Spinal cord (tissue), 9 donors: ENCODE measurements at regions not wholly inside any gene's neighbourhood (a gene's known extent, or its start where the extent isn't known, plus 50 kb on each side); places are given as distances from the start of the nearest gene placed in this dataset.
A peak's percentile ranks its signal among the peaks of the same experiment; 100 is the strongest.

Experiments used
- DNase-seq, 6 donors: peaks; one replicate each; pipeline versions ENCODE4 v3.0.0 to v3.0.0-alpha.2; 2013 to 2015; ENCODE audit warnings: low spot score in 6 of 6, low read depth in 4 of 6
- H3K27ac ChIP-seq: one replicate; pipeline ENCODE4 v1.5.1; 2013; ENCODE audit warnings: low read depth, low read length, control low read depth
- H3K27me3 ChIP-seq: one replicate; pipeline ENCODE4 v1.6.1; 2013; ENCODE audit warnings: low read length; ENCODE audit not compliant: control insufficient read depth, insufficient read depth
- H3K36me3 ChIP-seq: one replicate; pipeline ENCODE4 v1.6.1; 2013; ENCODE audit warnings: low read length; ENCODE audit not compliant: control insufficient read depth, insufficient read depth
- H3K4me1 ChIP-seq: one replicate; pipeline ENCODE4 v1.6.1; 2013; ENCODE audit warnings: low read length; ENCODE audit not compliant: control insufficient read depth, insufficient read depth
- H3K4me3 ChIP-seq: one replicate; pipeline ENCODE4 v1.5.1; 2013; ENCODE audit warnings: low read depth, low read length, control low read depth
- H3K9me3 ChIP-seq: one replicate; pipeline ENCODE4 v1.6.1; 2013; ENCODE audit warnings: low read length; ENCODE audit not compliant: control insufficient read depth, insufficient read depth
- WGBS: methylation state at CpG from one replicate; pipeline ENCODE4 v1.1.5; 2013; ENCODE audit warnings: missing lambda C conversion rate; ENCODE audit not compliant: insufficient coverage; 5-methylcytosine and 5-hydroxymethylcytosine counted together
- donor health status: healthy.

DNA sequence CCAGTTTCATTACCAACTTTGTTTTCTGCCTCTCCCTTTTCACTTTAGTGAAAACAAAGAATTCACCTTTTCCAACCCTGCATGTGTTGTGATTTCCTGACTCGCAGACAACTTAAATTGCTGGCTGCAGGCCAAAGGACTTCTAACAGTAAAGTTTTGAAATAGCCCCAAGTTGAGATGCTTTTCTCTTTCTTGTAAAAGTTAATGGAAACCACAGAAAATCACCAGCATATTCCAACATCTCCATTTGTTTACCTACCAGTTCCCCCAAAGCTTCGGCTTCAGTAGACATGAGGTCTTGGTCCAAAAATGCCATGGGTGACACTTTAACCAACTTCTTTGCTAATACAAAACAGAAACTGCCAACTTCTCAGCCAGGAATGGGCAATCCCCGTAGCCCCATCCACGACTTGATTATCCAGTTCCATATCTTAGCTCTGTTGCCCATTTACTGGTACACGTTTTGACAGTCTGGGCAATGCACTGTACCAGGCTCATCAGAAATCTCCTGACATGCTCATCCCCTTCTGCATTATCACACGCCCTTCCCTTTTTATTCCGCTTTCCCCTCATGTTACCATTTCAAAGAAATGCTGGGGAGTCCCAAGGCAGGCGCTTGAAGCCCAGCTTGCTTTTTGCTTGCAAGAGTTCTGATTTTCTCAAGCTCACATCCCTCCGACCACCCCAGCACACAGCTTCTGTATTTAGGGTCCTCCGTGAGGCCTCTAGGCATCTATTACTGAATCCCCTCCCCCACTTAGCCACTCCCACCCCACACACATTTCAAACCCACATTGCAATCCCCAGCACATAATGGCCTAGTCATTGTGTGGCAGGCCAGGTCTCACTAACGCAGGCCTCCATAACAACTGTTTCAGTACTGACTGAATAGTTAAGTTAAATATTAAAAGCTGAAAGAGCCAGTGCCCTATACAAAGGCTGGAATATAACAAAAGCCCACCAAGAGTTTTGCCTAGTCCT lies 137.9 kb upstream of the S100G start:
- Histone ChIP-seq H3K4me3 (no peak overlapping the region), H3K36me3 (no peaks in the 10 kb centered on the region), H3K9me3 (no peaks in the 10 kb centered on the region), H3K27ac (no peak overlapping the region), H3K27me3 (no peaks in the 10 kb centered on the region), H3K4me1 (no peaks in the 10 kb centered on the region)
- DNase-seq, result no peak
- WGBS, result 62% methylated on average over 9 of the region's 11 CpGs

DNA sequence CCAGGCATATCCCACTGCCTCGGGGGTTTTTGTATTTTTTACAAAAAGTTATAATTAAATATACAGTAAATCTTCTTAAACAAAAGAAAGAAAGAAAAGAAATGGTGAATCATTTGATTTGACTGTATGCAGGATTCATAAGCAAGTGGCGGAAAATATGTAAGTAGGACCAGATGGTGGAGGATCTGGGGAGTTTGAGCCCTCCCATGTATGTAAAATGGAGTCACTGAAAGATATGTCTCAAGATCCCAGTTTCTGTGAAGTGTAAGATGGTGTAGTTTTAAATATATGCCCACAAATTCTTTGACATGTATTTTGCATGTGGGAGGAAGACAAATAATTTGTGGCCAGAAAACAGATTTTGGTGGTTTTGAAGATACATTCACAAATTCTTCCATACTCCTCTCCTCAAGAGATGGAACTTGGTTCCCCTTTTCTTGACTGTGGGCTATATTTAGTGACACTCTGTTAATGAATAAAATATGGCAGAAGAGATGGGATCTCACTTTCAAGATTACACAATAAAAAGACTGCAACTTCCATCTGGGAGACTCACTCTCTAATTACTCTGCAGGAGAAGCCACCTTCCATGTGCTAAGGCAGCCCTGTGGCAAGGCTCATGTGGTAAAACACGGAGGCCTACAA lies 133.6 kb upstream of the S100G start:
- Histone ChIP-seq H3K27me3 (peaks cover 6% of the 10 kb centered on the region), H3K36me3 (no peaks in the 10 kb centered on the region), H3K4me3 (no peak overlapping the region), H3K4me1 (no peaks in the 10 kb centered on the region), H3K9me3 (no peaks in the 10 kb centered on the region), H3K27ac (no peak overlapping the region)
- DNase-seq, result peak in 1 of 6 donors; percentile 8
- WGBS, result 94% methylated on average over 1 of the region's 3 CpGs

DNA sequence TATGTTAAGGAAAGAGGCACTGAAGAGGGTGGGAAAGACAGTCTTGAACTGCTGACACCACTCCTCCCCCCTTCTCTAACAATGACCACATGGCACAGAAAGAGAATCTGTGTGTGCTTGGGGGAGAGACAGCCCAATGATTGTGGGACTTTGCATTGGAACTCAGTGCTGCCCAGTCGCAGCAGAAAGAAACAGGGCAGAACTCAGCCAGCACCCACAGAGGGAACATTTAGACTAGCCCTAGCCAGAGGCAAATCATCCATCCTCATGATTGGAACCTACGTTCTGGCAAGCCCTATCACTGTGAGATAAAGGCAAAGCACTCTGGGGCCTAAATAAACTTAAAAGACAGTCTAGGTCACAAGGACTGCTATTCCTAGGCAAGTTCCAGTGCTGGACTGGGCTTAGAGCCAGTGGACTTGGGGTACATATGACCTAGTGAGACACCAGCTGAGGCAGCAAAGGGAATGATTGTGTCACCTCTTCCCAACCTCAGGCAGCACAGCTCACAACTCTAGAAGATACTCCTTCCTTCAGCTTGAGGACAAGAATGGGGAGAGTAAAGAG lies 132.8 kb upstream of the S100G start:
- Histone ChIP-seq H3K4me3 (no peak overlapping the region), H3K9me3 (no peaks in the 10 kb centered on the region), H3K36me3 (no peaks in the 10 kb centered on the region), H3K27ac (no peak overlapping the region), H3K27me3 (peaks cover 6% of the 10 kb centered on the region), H3K4me1 (no peaks in the 10 kb centered on the region)
- WGBS, result 79% methylated on average over 2 of the region's 2 CpGs
- no peak for DNase-seq

DNA sequence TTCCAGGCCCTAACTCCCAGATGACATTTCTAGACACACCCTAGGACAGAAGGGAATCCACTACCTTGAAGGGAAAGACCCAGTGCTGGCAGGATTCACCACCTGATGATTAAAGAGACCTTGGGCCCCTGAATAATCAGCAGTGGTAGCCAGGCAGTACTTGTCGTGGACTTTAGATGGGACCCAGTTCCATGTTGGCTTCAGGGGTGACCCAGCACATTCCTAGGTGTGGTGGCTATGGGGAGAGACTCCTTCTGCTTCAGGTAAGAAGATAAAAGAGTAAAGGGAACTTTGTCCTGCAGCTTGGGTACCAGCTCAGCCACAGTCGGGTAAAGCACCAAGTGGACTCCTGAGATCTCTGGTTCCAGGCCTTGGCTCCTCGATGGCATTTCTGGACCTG lies 131.8 kb upstream of the S100G start:
- Histone ChIP-seq H3K9me3 (no peaks in the 10 kb centered on the region), H3K27me3 (peaks cover 6% of the 10 kb centered on the region), H3K27ac (no peak overlapping the region), H3K4me3 (no peak overlapping the region), H3K4me1 (no peaks in the 10 kb centered on the region), H3K36me3 (no peaks in the 10 kb centered on the region)
- 89% methylated on average over 3 of the region's 3 CpGs for WGBS
- no peak for DNase-seq

DNA sequence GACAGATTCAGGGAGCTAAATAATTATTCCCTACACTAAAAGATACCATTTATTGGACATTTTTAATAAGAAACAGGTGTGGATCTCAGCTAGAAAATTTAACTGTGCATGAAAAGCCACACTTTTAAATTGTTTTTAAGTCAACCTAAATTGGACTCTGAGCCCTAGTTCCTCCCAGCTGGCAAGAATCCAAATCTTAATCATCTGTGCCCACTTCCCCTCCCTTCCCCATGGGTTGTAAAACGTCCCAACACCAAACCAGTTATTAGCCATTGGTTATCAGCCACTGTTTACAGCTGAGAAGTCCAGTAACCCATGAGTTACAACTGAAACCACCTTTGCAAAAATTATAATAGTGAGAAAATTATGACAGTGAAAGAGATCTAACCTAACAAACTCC lies 125.6 kb upstream of the S100G start:
- Histone ChIP-seq H3K36me3 (no peaks in the 10 kb centered on the region), H3K4me1 (no peaks in the 10 kb centered on the region), H3K27me3 (peaks cover 3% of the 10 kb centered on the region), H3K4me3 (no peak overlapping the region), H3K9me3 (no peaks in the 10 kb centered on the region), H3K27ac (no peak overlapping the region)
- no CpG with 5 or more reads among the region's 1 CpG for WGBS
- DNase-seq, result peak in 1 of 6 donors; percentile 0

DNA sequence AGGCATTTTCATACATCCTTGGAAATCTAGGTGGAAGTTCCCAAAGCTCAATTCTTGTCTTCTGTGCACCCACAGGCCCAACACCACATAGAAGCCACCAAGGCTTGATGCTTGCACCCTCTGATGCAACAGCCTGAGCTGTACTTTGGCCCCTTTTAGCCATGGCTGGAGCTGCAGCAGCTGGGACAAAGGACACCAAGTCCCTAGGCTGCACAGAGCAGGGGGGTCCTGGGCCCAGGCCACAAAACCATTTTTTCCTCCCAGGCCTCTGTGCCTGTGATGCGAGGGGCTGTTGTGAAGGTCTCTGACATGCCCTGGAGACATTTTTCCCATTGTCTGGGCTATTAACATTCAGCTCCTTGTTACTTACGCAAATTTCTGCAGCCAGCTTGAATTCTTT lies 124.0 kb upstream of the S100G start:
- Histone ChIP-seq H3K27me3 (peaks cover 10% of the 10 kb centered on the region), H3K4me1 (no peaks in the 10 kb centered on the region), H3K9me3 (no peaks in the 10 kb centered on the region), H3K27ac (no peak overlapping the region), H3K36me3 (no peaks in the 10 kb centered on the region), H3K4me3 (no peak overlapping the region)
- no peak for DNase-seq
- WGBS, result 96% methylated on average over 2 of the region's 2 CpGs

DNA sequence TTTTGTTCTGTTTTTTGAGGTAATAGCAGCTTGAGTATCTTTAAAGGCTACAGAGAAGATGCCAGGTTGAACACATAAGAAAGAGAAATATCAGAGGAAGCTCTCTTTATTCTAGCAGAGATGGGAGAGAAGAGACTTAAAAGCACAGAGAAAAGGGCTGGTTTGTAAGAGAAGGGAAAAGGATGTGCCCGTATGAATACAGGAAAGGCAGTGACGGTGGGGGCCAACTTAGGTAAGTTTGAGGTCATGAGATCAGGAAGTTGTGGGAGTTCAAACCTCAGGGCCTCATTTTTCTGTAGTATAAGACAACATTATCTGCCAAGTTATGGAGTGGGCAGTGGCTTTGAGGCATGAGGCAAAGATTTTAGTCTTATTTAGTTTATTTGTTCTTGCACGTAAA lies 121.3 kb upstream of the S100G start:
- 85% methylated on average over 2 of the region's 3 CpGs for WGBS
- Histone ChIP-seq H3K4me3 (no peak overlapping the region), H3K27ac (no peak overlapping the region), H3K4me1 (no peaks in the 10 kb centered on the region), H3K36me3 (no peaks in the 10 kb centered on the region), H3K27me3 (peaks cover 10% of the 10 kb centered on the region), H3K9me3 (no peaks in the 10 kb centered on the region)
- DNase-seq, result no peak
